ENCODE measurements at regions not wholly inside any gene's neighbourhood (a gene's known extent, or its start where the extent isn't known, plus 50 kb on each side); places are given as distances from the start of the nearest gene placed in this dataset.

- TF ChIP-seq POLR2AphosphoS5 (IDR thresholded peaks at IDR 0.05; ENCODE audit: low read depth, low read length) (no peak), POLR2A (IDR thresholded peaks at IDR 0.05; ENCODE audit: borderline replicate concordance, extremely low read depth, insufficient read depth, insufficient read length) (no peak), CTCF (IDR thresholded peaks at IDR 0.05 in 2 of 3, conservative IDR thresholded peaks at IDR 0.05 in 1 of 3; ENCODE audit: borderline replicate concordance in 1 of 3, insufficient read depth in 1 of 3, low read depth in 2 of 3, low read length in 2 of 3) (no peak)
These were observed 257.7 kb downstream of the SNX13 start for GRCh38 chr7:17682586-17682985.
